ENCODE measurements at regions not wholly inside any gene's neighbourhood (a gene's known extent, or its start where the extent isn't known, plus 50 kb on each side); places are given as distances from the start of the nearest gene placed in this dataset.

DNA sequence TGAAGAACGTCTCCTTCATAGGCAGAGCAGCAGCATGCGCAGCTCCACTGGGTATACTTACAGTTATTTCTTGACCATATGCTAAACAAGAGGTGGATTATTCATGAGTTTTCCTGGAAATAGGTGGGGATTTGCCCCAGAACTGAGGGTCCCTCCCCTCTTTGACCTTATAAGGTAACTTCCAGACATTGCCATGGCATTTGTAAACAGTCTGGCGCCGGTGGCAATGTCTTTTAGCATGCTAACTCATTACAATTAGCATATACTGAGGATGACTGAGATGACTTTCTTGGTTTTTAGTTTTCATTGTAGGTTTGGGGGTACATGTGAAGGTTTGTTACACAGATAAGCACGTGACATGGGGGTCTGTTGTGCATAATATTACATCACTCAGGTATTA is 97.3 kb downstream of the MTNR1A start:
- TF ChIP-seq, protein P1, sequence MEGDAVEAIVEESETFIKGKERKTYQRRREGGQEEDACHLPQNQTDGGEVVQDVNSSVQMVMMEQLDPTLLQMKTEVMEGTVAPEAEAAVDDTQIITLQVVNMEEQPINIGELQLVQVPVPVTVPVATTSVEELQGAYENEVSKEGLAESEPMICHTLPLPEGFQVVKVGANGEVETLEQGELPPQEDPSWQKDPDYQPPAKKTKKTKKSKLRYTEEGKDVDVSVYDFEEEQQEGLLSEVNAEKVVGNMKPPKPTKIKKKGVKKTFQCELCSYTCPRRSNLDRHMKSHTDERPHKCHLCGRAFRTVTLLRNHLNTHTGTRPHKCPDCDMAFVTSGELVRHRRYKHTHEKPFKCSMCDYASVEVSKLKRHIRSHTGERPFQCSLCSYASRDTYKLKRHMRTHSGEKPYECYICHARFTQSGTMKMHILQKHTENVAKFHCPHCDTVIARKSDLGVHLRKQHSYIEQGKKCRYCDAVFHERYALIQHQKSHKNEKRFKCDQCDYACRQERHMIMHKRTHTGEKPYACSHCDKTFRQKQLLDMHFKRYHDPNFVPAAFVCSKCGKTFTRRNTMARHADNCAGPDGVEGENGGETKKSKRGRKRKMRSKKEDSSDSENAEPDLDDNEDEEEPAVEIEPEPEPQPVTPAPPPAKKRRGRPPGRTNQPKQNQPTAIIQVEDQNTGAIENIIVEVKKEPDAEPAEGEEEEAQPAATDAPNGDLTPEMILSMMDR (IDR thresholded peaks at IDR 0.05) = no peak

DNA sequence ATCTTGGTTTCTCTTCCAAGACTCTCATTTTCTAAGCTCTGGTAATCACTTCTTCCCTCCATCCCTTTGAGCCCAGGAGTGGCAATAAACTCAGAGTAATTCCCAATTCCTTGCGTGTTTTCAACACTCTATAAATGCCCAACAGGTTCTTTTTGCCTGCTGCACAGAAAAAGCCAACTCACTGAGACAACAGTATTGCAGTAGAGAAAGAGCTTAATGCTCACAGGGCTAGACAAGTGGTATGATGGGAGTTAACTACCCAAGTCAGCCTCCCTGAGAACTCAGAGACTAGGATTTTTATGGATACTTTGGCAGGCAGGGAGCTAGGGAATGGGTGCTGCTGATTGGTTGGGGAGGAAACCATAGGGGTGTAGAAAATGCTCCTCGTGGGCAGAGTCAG is 103.4 kb downstream of the MTNR1A start:
- Histone ChIP-seq H3K79me2 (no peaks in the 10 kb centered on the region), H2AFZ (no peak overlapping the region), H3K27ac (no peak overlapping the region), H3K27me3 (ENCODE audit: control insufficient read depth, insufficient read depth, low read length) (no peaks in the 10 kb centered on the region), H3K36me3 (ENCODE audit: control insufficient read depth, insufficient read depth, low read length) (no peaks in the 10 kb centered on the region), H3K9me3 (ENCODE audit: control insufficient read depth, low read length) (no peaks in the 10 kb centered on the region), H3K4me2 (ENCODE audit: low read length) (no peak overlapping the region), H3K9ac (no peak overlapping the region), H3K4me3 (ENCODE audit: low read depth, low read length) (no peak overlapping the region), H3K4me1 (no peaks in the 10 kb centered on the region)
- TF ChIP-seq, protein P1 (IDR thresholded peaks at IDR 0.05) = no peak

More for the DNA sequence above, 97.3 kb downstream of the MTNR1A start:
- Histone ChIP-seq H3K9ac (no peak overlapping the region), H3K27me3 (ENCODE audit: control insufficient read depth, insufficient read depth, low read length) (no peaks in the 10 kb centered on the region), H3K4me1 (no peaks in the 10 kb centered on the region), H3K27ac (no peak overlapping the region), H2AFZ (no peak overlapping the region), H3K9me3 (ENCODE audit: control insufficient read depth, low read length) (no peaks in the 10 kb centered on the region), H3K4me2 (ENCODE audit: low read length) (no peak overlapping the region), H3K36me3 (ENCODE audit: control insufficient read depth, insufficient read depth, low read length) (no peaks in the 10 kb centered on the region), H3K4me3 (ENCODE audit: low read depth, low read length) (no peak overlapping the region), H3K79me2 (no peaks in the 10 kb centered on the region)

DNA sequence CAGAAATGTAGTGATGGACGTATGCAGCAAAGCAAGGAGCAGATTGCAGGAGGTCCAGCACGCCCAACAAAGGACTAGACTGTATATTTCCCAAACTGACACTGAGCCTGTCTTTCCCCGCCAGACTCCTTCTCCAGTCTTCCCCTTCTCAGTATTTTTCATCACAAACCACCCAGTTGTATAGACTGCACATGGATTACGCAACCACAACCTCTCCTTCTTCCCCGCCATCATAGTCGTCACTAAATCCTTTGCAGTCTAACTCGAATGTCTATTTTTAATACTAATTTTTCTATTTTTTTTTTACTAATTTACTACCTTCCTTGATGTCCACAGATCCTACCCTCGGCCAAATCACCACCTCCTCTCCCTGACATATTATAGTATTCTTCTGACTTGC is 105.4 kb downstream of the MTNR1A start:
- Histone ChIP-seq H3K4me1 (no peaks in the 10 kb centered on the region), H3K4me3 (ENCODE audit: low read depth, low read length) (no peak overlapping the region), H3K79me2 (no peaks in the 10 kb centered on the region), H3K36me3 (ENCODE audit: control insufficient read depth, insufficient read depth, low read length) (no peaks in the 10 kb centered on the region), H3K9me3 (ENCODE audit: control insufficient read depth, low read length) (no peaks in the 10 kb centered on the region), H3K4me2 (ENCODE audit: low read length) (no peak overlapping the region), H3K27ac (no peak overlapping the region), H3K9ac (no peak overlapping the region), H2AFZ (no peak overlapping the region), H3K27me3 (ENCODE audit: control insufficient read depth, insufficient read depth, low read length) (no peaks in the 10 kb centered on the region)
- TF ChIP-seq, protein P1 (IDR thresholded peaks at IDR 0.05) = no peak

DNA sequence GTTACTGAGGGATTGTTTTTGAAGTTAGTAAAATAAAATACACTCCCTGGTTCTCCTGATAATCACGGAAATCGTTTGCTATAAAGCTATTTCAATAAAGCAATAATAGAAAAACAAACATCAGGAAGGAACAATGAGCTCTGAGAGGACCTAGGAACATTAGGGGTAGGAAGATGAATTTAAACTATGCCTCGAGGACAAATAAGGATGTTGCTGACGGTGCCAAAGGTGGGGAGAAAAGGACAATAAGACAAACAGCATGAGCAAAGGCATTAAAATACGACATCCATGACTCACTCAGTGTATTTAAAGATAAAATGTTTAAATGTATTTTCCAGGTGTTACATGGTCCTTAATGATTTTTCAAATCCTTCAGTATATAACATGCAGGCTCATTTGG is 110.3 kb downstream of the MTNR1A start:
- Histone ChIP-seq H3K36me3 (ENCODE audit: control insufficient read depth, insufficient read depth, low read length) (no peaks in the 10 kb centered on the region), H3K4me1 (no peaks in the 10 kb centered on the region), H3K79me2 (no peaks in the 10 kb centered on the region), H3K9me3 (ENCODE audit: control insufficient read depth, low read length) (no peaks in the 10 kb centered on the region), H2AFZ (no peak overlapping the region), H3K4me3 (ENCODE audit: low read depth, low read length) (no peak overlapping the region), H3K27ac (no peak overlapping the region), H3K4me2 (ENCODE audit: low read length) (no peak overlapping the region), H3K9ac (no peak overlapping the region), H3K27me3 (ENCODE audit: control insufficient read depth, insufficient read depth, low read length) (no peaks in the 10 kb centered on the region)
- TF ChIP-seq, protein P1 (IDR thresholded peaks at IDR 0.05) = no peak

DNA sequence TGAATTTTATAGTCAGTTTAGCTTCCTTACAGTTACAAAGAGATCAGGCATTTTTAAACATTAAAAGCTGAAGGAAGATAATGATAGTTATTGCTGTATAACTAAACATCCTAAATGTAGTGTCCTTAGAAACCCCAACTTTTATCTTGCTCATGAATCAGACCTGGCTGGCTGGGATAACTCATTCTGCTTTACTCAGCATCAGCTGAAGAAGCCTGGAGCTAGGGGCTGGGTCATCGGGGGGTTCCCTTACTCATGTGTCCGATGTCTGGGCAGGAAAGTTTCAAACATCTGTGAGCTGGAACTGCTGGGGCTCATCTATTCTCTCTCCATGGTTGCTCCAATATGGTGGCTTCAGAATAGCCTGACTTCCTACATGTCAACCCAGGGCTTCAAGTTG is 113.9 kb downstream of the MTNR1A start:
- no peak overlapping the region for H2AFZ ChIP-seq
- no peak overlapping the region for H3K4me3 ChIP-seq (ENCODE audit: low read depth, low read length)
- H3K27ac ChIP-seq = no peak overlapping the region
- H3K79me2 ChIP-seq = no peaks in the 10 kb centered on the region
- no peaks in the 10 kb centered on the region for H3K4me1 ChIP-seq
- no peak overlapping the region for H3K9ac ChIP-seq
- H3K4me2 ChIP-seq (ENCODE audit: low read length) = no peak overlapping the region
- TF ChIP-seq, protein P1 (IDR thresholded peaks at IDR 0.05) = no peak
- no peaks in the 10 kb centered on the region for H3K27me3 ChIP-seq (ENCODE audit: control insufficient read depth, insufficient read depth, low read length)
- no peaks in the 10 kb centered on the region for H3K36me3 ChIP-seq (ENCODE audit: control insufficient read depth, insufficient read depth, low read length)
- no peaks in the 10 kb centered on the region for H3K9me3 ChIP-seq (ENCODE audit: control insufficient read depth, low read length)

Measured in parathyroid adenoma (tissue), 2 donors.